ENCODE measurements at regions not wholly inside any gene's neighbourhood (a gene's known extent, or its start where the extent isn't known, plus 50 kb on each side); places are given as distances from the start of the nearest gene placed in this dataset.

- peaks cover 4% of the 10 kb centered on the region in 3 donors for H3K9me3 Mint-ChIP-seq
- no peaks in the 10 kb centered on the region for H3K4me1 Mint-ChIP-seq
- H3K27me3 Mint-ChIP-seq = peaks cover 10 to 15% of the 10 kb centered on the region in 2 donors
- ATAC-seq (replicated peaks in 1 of 4) (no peak), DNase-seq (no peak)
- no peak overlapping the region for H3K4me3 Mint-ChIP-seq
- no peaks in the 10 kb centered on the region for H3K36me3 Mint-ChIP-seq
- ChIA-PET POLR2A (no interaction called here), CTCF (no interaction called here)
- Histone ChIP-seq H3K27me3 (replicated peaks in 1 of 2; ENCODE audit: control insufficient read depth in 2 of 2, extremely low read depth in 1 of 2, insufficient read depth in 2 of 2, low read length in 1 of 2) (peaks cover 0 to 14% of the 10 kb centered on the region in 2 experiments), H3K27ac (ENCODE audit: low read length) (no peak overlapping the region), H3K9me3 (no peaks in the 10 kb centered on the region), H3K4me1 (ENCODE audit: control insufficient read depth in 1 of 2, extremely low read depth in 1 of 2, insufficient read depth in 2 of 2, low read length in 2 of 2) (no peaks in the 10 kb centered on the region), H3K4me3 (ENCODE audit: control insufficient read depth in 1 of 2, extremely low read depth in 1 of 2, low read length in 1 of 2) (no peak overlapping the region), H3K36me3 (ENCODE audit: control insufficient read depth in 2 of 2, extremely low read depth in 1 of 2, insufficient read depth in 1 of 2, low read length in 1 of 2) (no peaks in the 10 kb centered on the region)
- H3K27ac Mint-ChIP-seq = no peak overlapping the region
- WGBS (ENCODE audit: insufficient coverage) = 97% methylated on average over 6 of the region's 7 CpGs
These were observed 247.7 kb downstream of the PRDM2 start for GRCh38 chr1:13947658-13948057.

- no peak overlapping the region for H3K27ac ChIP-seq (ENCODE audit: low read length)
- no peak overlapping the region for H3K4me3 ChIP-seq (ENCODE audit: control insufficient read depth in 1 of 2, extremely low read depth in 1 of 2, low read length in 1 of 2)
- H3K27ac Mint-ChIP-seq = no peak overlapping the region
- no peak overlapping the region for H3K4me3 Mint-ChIP-seq
- H3K9me3 ChIP-seq = no peaks in the 10 kb centered on the region
- no peaks in the 10 kb centered on the region for H3K36me3 ChIP-seq (ENCODE audit: control insufficient read depth in 2 of 2, extremely low read depth in 1 of 2, insufficient read depth in 1 of 2, low read length in 1 of 2)
- WGBS (ENCODE audit: insufficient coverage) = 85% methylated on average over 2 of the region's 5 CpGs
- no peaks in the 10 kb centered on the region for H3K4me1 ChIP-seq (ENCODE audit: control insufficient read depth in 1 of 2, extremely low read depth in 1 of 2, insufficient read depth in 2 of 2, low read length in 2 of 2)
- H3K9me3 Mint-ChIP-seq = no peaks in the 10 kb centered on the region
- no peak for DNase-seq
- no peaks in the 10 kb centered on the region for H3K4me1 Mint-ChIP-seq
- H3K27me3 ChIP-seq (replicated peaks in 1 of 2; ENCODE audit: control insufficient read depth in 2 of 2, extremely low read depth in 1 of 2, insufficient read depth in 2 of 2, low read length in 1 of 2) = peaks cover 0 to 14% of the 10 kb centered on the region in 2 experiments
- POLR2A ChIA-PET = no interaction called here
- peaks cover 10 to 15% of the 10 kb centered on the region in 2 donors for H3K27me3 Mint-ChIP-seq
- H3K36me3 Mint-ChIP-seq = no peaks in the 10 kb centered on the region
- no peak for ATAC-seq (replicated peaks in 1 of 4)
- CTCF ChIA-PET = no interaction called here
These were observed 248.4 kb downstream of the PRDM2 start for GRCh38 chr1:13948396-13948795.

- Mint-ChIP-seq H3K27ac (no peak overlapping the region), H3K9me3 (no peaks in the 10 kb centered on the region), H3K4me3 (no peak overlapping the region), H3K36me3 (no peaks in the 10 kb centered on the region), H3K27me3 (peaks cover 10 to 15% of the 10 kb centered on the region in 2 donors), H3K4me1 (no peaks in the 10 kb centered on the region)
- ATAC-seq (replicated peaks in 1 of 4) (no peak), DNase-seq (no peak)
- no peak overlapping the region for H3K4me3 ChIP-seq (ENCODE audit: control insufficient read depth in 1 of 2, extremely low read depth in 1 of 2, low read length in 1 of 2)
- POLR2A ChIA-PET = no interaction called here
- H3K9me3 ChIP-seq = no peaks in the 10 kb centered on the region
- WGBS (ENCODE audit: insufficient coverage) = 81% methylated on average over 6 of the region's 6 CpGs
- peaks cover 0 to 14% of the 10 kb centered on the region in 2 experiments for H3K27me3 ChIP-seq (replicated peaks in 1 of 2; ENCODE audit: control insufficient read depth in 2 of 2, extremely low read depth in 1 of 2, insufficient read depth in 2 of 2, low read length in 1 of 2)
- no peak overlapping the region for H3K27ac ChIP-seq (ENCODE audit: low read length)
- CTCF ChIA-PET = interaction anchor here in 1 of 2 donors (1.4 kb wide), 1 partner anchor 11 kb away, joined by 4 read pairs; no protein-coding TSS in a partner anchor
- no peaks in the 10 kb centered on the region for H3K36me3 ChIP-seq (ENCODE audit: control insufficient read depth in 2 of 2, extremely low read depth in 1 of 2, insufficient read depth in 1 of 2, low read length in 1 of 2)
- no peaks in the 10 kb centered on the region for H3K4me1 ChIP-seq (ENCODE audit: control insufficient read depth in 1 of 2, extremely low read depth in 1 of 2, insufficient read depth in 2 of 2, low read length in 2 of 2)
These were observed 249.0 kb downstream of the PRDM2 start for GRCh38 chr1:13948888-13949391.

- H3K27me3 Mint-ChIP-seq = peaks cover 10 to 15% of the 10 kb centered on the region in 2 donors
- H3K4me3 Mint-ChIP-seq = no peak overlapping the region
These were observed 249.6 kb downstream of the PRDM2 start for GRCh38 chr1:13949546-13949945.

GRCh38 chr1:13950637-13951036 lies 250.6 kb downstream of the PRDM2 start:
- H3K9me3 Mint-ChIP-seq = no peaks in the 10 kb centered on the region
- peaks cover 10 to 15% of the 10 kb centered on the region in 2 donors for H3K27me3 Mint-ChIP-seq
- H3K36me3 Mint-ChIP-seq = no peaks in the 10 kb centered on the region
- Histone ChIP-seq H3K4me1 (ENCODE audit: control insufficient read depth in 1 of 2, extremely low read depth in 1 of 2, insufficient read depth in 2 of 2, low read length in 2 of 2) (no peaks in the 10 kb centered on the region), H3K27me3 (replicated peaks in 1 of 2; ENCODE audit: control insufficient read depth in 2 of 2, extremely low read depth in 1 of 2, insufficient read depth in 2 of 2, low read length in 1 of 2) (peaks cover 0 to 14% of the 10 kb centered on the region in 2 experiments), H3K9me3 (no peaks in the 10 kb centered on the region), H3K27ac (ENCODE audit: low read length) (no peak overlapping the region), H3K4me3 (ENCODE audit: control insufficient read depth in 1 of 2, extremely low read depth in 1 of 2, low read length in 1 of 2) (no peak overlapping the region), H3K36me3 (ENCODE audit: control insufficient read depth in 2 of 2, extremely low read depth in 1 of 2, insufficient read depth in 1 of 2, low read length in 1 of 2) (no peaks in the 10 kb centered on the region)
- ChIA-PET POLR2A (no interaction called here), CTCF (no interaction called here)
- no peak for DNase-seq
- no peaks in the 10 kb centered on the region for H3K4me1 Mint-ChIP-seq
- H3K4me3 Mint-ChIP-seq = no peak overlapping the region
- H3K27ac Mint-ChIP-seq = no peak overlapping the region
- WGBS (ENCODE audit: insufficient coverage) = 17% methylated on average over 1 of the region's 7 CpGs
- no peak for ATAC-seq (replicated peaks in 1 of 4)

More at GRCh38 chr1:13949546-13949945, 249.6 kb downstream of the PRDM2 start:
- WGBS (ENCODE audit: insufficient coverage) = no CpG with 5 or more reads among the region's 4 CpGs
- Mint-ChIP-seq H3K36me3 (no peaks in the 10 kb centered on the region), H3K9me3 (no peaks in the 10 kb centered on the region), H3K4me1 (no peaks in the 10 kb centered on the region), H3K27ac (no peak overlapping the region)
- CTCF ChIA-PET = interaction anchor here in 1 of 2 donors (1.4 kb wide), 1 partner anchor 11 kb away, joined by 4 read pairs; no protein-coding TSS in a partner anchor
- no peaks in the 10 kb centered on the region for H3K4me1 ChIP-seq (ENCODE audit: control insufficient read depth in 1 of 2, extremely low read depth in 1 of 2, insufficient read depth in 2 of 2, low read length in 2 of 2)
- POLR2A ChIA-PET = no interaction called here
- DNase-seq = no peak
- H3K27me3 ChIP-seq (replicated peaks in 1 of 2; ENCODE audit: control insufficient read depth in 2 of 2, extremely low read depth in 1 of 2, insufficient read depth in 2 of 2, low read length in 1 of 2) = peaks cover 0 to 14% of the 10 kb centered on the region in 2 experiments
- H3K9me3 ChIP-seq = no peaks in the 10 kb centered on the region
- ATAC-seq (replicated peaks in 1 of 4) = no peak
- no peak overlapping the region for H3K4me3 ChIP-seq (ENCODE audit: control insufficient read depth in 1 of 2, extremely low read depth in 1 of 2, low read length in 1 of 2)
- H3K27ac ChIP-seq (ENCODE audit: low read length) = no peak overlapping the region
- H3K36me3 ChIP-seq (ENCODE audit: control insufficient read depth in 2 of 2, extremely low read depth in 1 of 2, insufficient read depth in 1 of 2, low read length in 1 of 2) = no peaks in the 10 kb centered on the region

- H3K9me3 ChIP-seq = no peaks in the 10 kb centered on the region
- DNase-seq = no peak
- Mint-ChIP-seq H3K36me3 (no peaks in the 10 kb centered on the region), H3K4me1 (no peaks in the 10 kb centered on the region), H3K4me3 (no peak overlapping the region), H3K27me3 (peaks cover 12 to 17% of the 10 kb centered on the region in 2 donors), H3K9me3 (no peaks in the 10 kb centered on the region), H3K27ac (no peak overlapping the region)
- H3K27me3 ChIP-seq (replicated peaks in 1 of 2; ENCODE audit: control insufficient read depth in 2 of 2, extremely low read depth in 1 of 2, insufficient read depth in 2 of 2, low read length in 1 of 2) = peaks cover 0 to 14% of the 10 kb centered on the region in 2 experiments
- H3K4me1 ChIP-seq (ENCODE audit: control insufficient read depth in 1 of 2, extremely low read depth in 1 of 2, insufficient read depth in 2 of 2, low read length in 2 of 2) = no peaks in the 10 kb centered on the region
- POLR2A ChIA-PET = no interaction called here
- no peak overlapping the region for H3K4me3 ChIP-seq (ENCODE audit: control insufficient read depth in 1 of 2, extremely low read depth in 1 of 2, low read length in 1 of 2)
- CTCF ChIA-PET = interaction anchor here (0.5 to 0.9 kb wide), 3 partner anchors 35 to 322 kb away, joined by 3 to 4 read pairs (median 4); no protein-coding TSS in a partner anchor
- no peak for ATAC-seq (replicated peaks in 1 of 4)
- no peak overlapping the region for H3K27ac ChIP-seq (ENCODE audit: low read length)
- WGBS (ENCODE audit: insufficient coverage) = 47% methylated on average over 3 of the region's 4 CpGs
- H3K36me3 ChIP-seq (ENCODE audit: control insufficient read depth in 2 of 2, extremely low read depth in 1 of 2, insufficient read depth in 1 of 2, low read length in 1 of 2) = no peaks in the 10 kb centered on the region
These were observed 252.1 kb downstream of the PRDM2 start for GRCh38 chr1:13951793-13952751.

Measured in T-cell (primary cell).